ENCODE measurements at regions not wholly inside any gene's neighbourhood (a gene's known extent, or its start where the extent isn't known, plus 50 kb on each side); places are given as distances from the start of the nearest gene placed in this dataset.
A peak's percentile ranks its signal among the peaks of the same experiment; 100 is the strongest.

GRCh38 chr12:65630555-65630954 is 193.7 kb upstream of the HMGA2 start:
- DNase-seq (ENCODE audit: low read depth, low spot score) (no peak), ATAC-seq (0 out of 2 replicates have a peak, but pooled peaks have one; percentile 9)
- 0 out of 2 replicates have a peak, but pooled peaks have one; percentile 22 for TF ChIP-seq TCF7L2 (IDR thresholded peaks at IDR 0.05; ENCODE audit: low read depth, low read length)
- no peak for TF ChIP-seq POLR2AphosphoS5 (IDR thresholded peaks at IDR 0.05; ENCODE audit: low read depth, low read length)
- Histone ChIP-seq H3K36me3 (ENCODE audit: control insufficient read depth, insufficient read depth, low read length) (no peaks in the 10 kb centered on the region), H3K4me1 (ENCODE audit: control insufficient read depth, insufficient read depth, low read length) (peaks cover 30% of the 10 kb centered on the region), H3K4me3 (ENCODE audit: low read depth in 2 of 2, low read length in 2 of 2) (no peak overlapping the region), H3K9me3 (ENCODE audit: control insufficient read depth, insufficient read depth, low read depth, low read length) (peaks cover 13% of the 10 kb centered on the region; the same call in 1 of the 2 replicates), H3K27me3 (ENCODE audit: control insufficient read depth, insufficient read depth, low read length) (no peaks in the 10 kb centered on the region), H3K27ac (ENCODE audit: low read length) (peak overlapping the region; percentile 83)
- intact Hi-C loops (cut with micrococcal nuclease; ENCODE audit: unreplicated experiment) (no loop called here), in situ Hi-C loops (cut with HindIII; ENCODE audit: low pct_unique_long_range_greater_than_20kb, low sequenced_read_pairs) (no loop called here)
- no TSS peak for BruUV-seq (replicated peaks)
- CTCF ChIA-PET = interaction anchor here (0.6 kb wide), 1 partner anchor 213 kb away, joined by 4 read pairs; no protein-coding TSS in a partner anchor
- POLR2A ChIA-PET = interaction anchor here (0.7 kb wide), 1 partner anchor 14 kb away, joined by 6 read pairs; no protein-coding TSS in a partner anchor

- ATAC-seq = peak; percentile 94
- no peaks in the 10 kb centered on the region for H3K27me3 ChIP-seq (ENCODE audit: control insufficient read depth, insufficient read depth, low read length)
- peaks cover 30% of the 10 kb centered on the region for H3K4me1 ChIP-seq (ENCODE audit: control insufficient read depth, insufficient read depth, low read length)
- H3K4me3 ChIP-seq (ENCODE audit: low read depth in 2 of 2, low read length in 2 of 2) = peak overlapping the region in 1 of 2 experiments; percentile 2; a peak in 2 of 4 replicates
- no peaks in the 10 kb centered on the region for H3K36me3 ChIP-seq (ENCODE audit: control insufficient read depth, insufficient read depth, low read length)
- intact Hi-C loops (cut with micrococcal nuclease; ENCODE audit: unreplicated experiment) = no loop called here
- BruUV-seq (replicated peaks) = no TSS peak
- peak overlapping the region; percentile 83 for H3K27ac ChIP-seq (ENCODE audit: low read length)
- H3K9me3 ChIP-seq (ENCODE audit: control insufficient read depth, insufficient read depth, low read depth, low read length) = peaks cover 9% of the 10 kb centered on the region; the same call in 1 of the 2 replicates
- DNase-seq (ENCODE audit: low read depth, low spot score) = peak; percentile 98
- TF ChIP-seq REST (IDR thresholded peaks at IDR 0.05; ENCODE audit: insufficient read depth in 1 of 2, low read depth in 2 of 2, low read length in 1 of 2) = no peak
- peak; percentile 82 for TF ChIP-seq POLR2AphosphoS5 (IDR thresholded peaks at IDR 0.05; ENCODE audit: low read depth, low read length)
- peak; percentile 72 for TF ChIP-seq TCF7L2 (IDR thresholded peaks at IDR 0.05; ENCODE audit: low read depth, low read length)
- in situ Hi-C loops (cut with HindIII; ENCODE audit: low pct_unique_long_range_greater_than_20kb, low sequenced_read_pairs) = no loop called here
- CTCF ChIA-PET = no interaction called here
- POLR2A ChIA-PET = no interaction called here
These were observed 192.6 kb upstream of the HMGA2 start for GRCh38 chr12:65631621-65632111.

- ChIA-PET CTCF (no interaction called here), POLR2A (no interaction called here)
- peak; percentile 58 for ATAC-seq
- TF ChIP-seq POLR2AphosphoS5 (IDR thresholded peaks at IDR 0.05; ENCODE audit: low read depth, low read length) = no peak
- TF ChIP-seq TCF7L2 (IDR thresholded peaks at IDR 0.05; ENCODE audit: low read depth, low read length) = no peak
- Histone ChIP-seq H3K9me3 (ENCODE audit: control insufficient read depth, insufficient read depth, low read depth, low read length) (peaks cover 14% of the 10 kb centered on the region; the same call in 1 of the 2 replicates), H3K27ac (ENCODE audit: low read length) (peak overlapping the region; percentile 83), H3K36me3 (ENCODE audit: control insufficient read depth, insufficient read depth, low read length) (no peaks in the 10 kb centered on the region), H3K4me3 (ENCODE audit: low read depth in 2 of 2, low read length in 2 of 2) (peak overlapping the region in 1 of 2 experiments; percentile 2; a peak in 1 of 4 replicates), H3K27me3 (ENCODE audit: control insufficient read depth, insufficient read depth, low read length) (no peaks in the 10 kb centered on the region), H3K4me1 (ENCODE audit: control insufficient read depth, insufficient read depth, low read length) (peaks cover 30% of the 10 kb centered on the region)
- in situ Hi-C loops (cut with HindIII; ENCODE audit: low pct_unique_long_range_greater_than_20kb, low sequenced_read_pairs) (no loop called here), intact Hi-C loops (cut with micrococcal nuclease; ENCODE audit: unreplicated experiment) (no loop called here)
- BruUV-seq (replicated peaks) = no TSS peak
- DNase-seq (ENCODE audit: low read depth, low spot score) = no peak
These were observed 192.0 kb upstream of the HMGA2 start for GRCh38 chr12:65632131-65632855.

Measured in Panc1 (cell line).